Calu3 (cell line): ENCODE measurements at regions not wholly inside any gene's neighbourhood (a gene's known extent, or its start where the extent isn't known, plus 50 kb on each side); places are given as distances from the start of the nearest gene placed in this dataset.
A peak's percentile ranks its signal among the peaks of the same experiment; 100 is the strongest.

Source experiments
- BruUV-seq: library from RNA; stranded (reverse); fragments of 400-500 nt; replicated peaks from 2 replicates; lab custom pipeline; 2021; lab: Mats Ljungman, UMichigan
- CTCF ChIA-PET: fragments of 300-600 bp; sonication (Branson Sonifier 250); formaldehyde crosslinking; loops from one replicate; lab custom pipeline; 2022; ENCODE audit warnings: antibody characterized with exemption; lab: Charles Lee
- DNase-seq: peaks from one replicate; pipeline ENCODE4 v3.0.0; 2022
- H3K27ac Mint-ChIP-seq: one replicate; pipeline ENCODE4 v1.8.0; 2022; ENCODE audit warnings: mixed read lengths; ENCODE audit not compliant: unreplicated experiment
- H3K27me3 Mint-ChIP-seq: one replicate; pipeline ENCODE4 v1.8.0; 2022; ENCODE audit warnings: mixed read lengths; ENCODE audit not compliant: unreplicated experiment
- H3K36me3 Mint-ChIP-seq: one replicate; pipeline ENCODE4 v1.8.0; 2022; ENCODE audit warnings: mild to moderate bottlenecking, moderate library complexity, mixed read lengths; ENCODE audit not compliant: insufficient read depth, unreplicated experiment
- H3K4me1 Mint-ChIP-seq: one replicate; pipeline ENCODE4 v1.8.0; 2022; ENCODE audit warnings: mild to moderate bottlenecking, low read depth, mixed read lengths; ENCODE audit not compliant: unreplicated experiment
- H3K4me3 Mint-ChIP-seq: one replicate; pipeline ENCODE4 v1.8.0; 2022; ENCODE audit warnings: mild to moderate bottlenecking, low read depth, moderate library complexity, mixed read lengths; ENCODE audit not compliant: unreplicated experiment
- H3K9me3 Mint-ChIP-seq: one replicate; pipeline ENCODE4 v1.8.0; 2022; ENCODE audit warnings: low read depth, mixed read lengths; ENCODE audit not compliant: unreplicated experiment
- CTCF ChIP-seq: fragments of 200-600 bp; IDR thresholded peaks from one replicate; pipeline ENCODE4 v1.8.0; 2022; ENCODE audit warnings: antibody characterized with exemption; ENCODE audit not compliant: unreplicated experiment
- intact Hi-C: fragments of 100-400 bp; cut with micrococcal nuclease; formaldehyde crosslinking; loops from one replicate; pipeline ENCODE4 v1.10.0; 2022; ENCODE audit not compliant: unreplicated experiment

GRCh38 chr2:172229125-172229524 is 126.4 kb upstream of the DLX2 start:
- Mint-ChIP-seq H3K27ac (peak overlapping the region; percentile 19), H3K36me3 (peaks cover 6% of the 10 kb centered on the region), H3K4me3 (no peak overlapping the region), H3K27me3 (peaks cover 5% of the 10 kb centered on the region), H3K4me1 (peaks cover 45% of the 10 kb centered on the region), H3K9me3 (no peaks in the 10 kb centered on the region)
- intact Hi-C loops, result no loop called here
- BruUV-seq, result no TSS peak
- TF ChIP-seq CTCF, result no peak
- CTCF ChIA-PET, result interaction anchor here (0.7 kb wide), 1 partner anchor 217 kb away, joined by 4 read pairs; no protein-coding TSS in a partner anchor
- no peak for DNase-seq

- Mint-ChIP-seq H3K9me3 (no peaks in the 10 kb centered on the region), H3K4me1 (peaks cover 58% of the 10 kb centered on the region), H3K27me3 (peaks cover 18% of the 10 kb centered on the region), H3K27ac (no peak overlapping the region), H3K4me3 (no peak overlapping the region), H3K36me3 (peaks cover 6% of the 10 kb centered on the region)
- no peak for DNase-seq
- CTCF ChIA-PET, result no interaction called here
- intact Hi-C loops, result no loop called here
- no TSS peak for BruUV-seq
- no peak for TF ChIP-seq CTCF
Measured at GRCh38 chr2:172230332-172230888, 127.7 kb upstream of the DLX2 start.

- no peak for TF ChIP-seq CTCF
Measured at GRCh38 chr2:172230889-172231401, 128.2 kb upstream of the DLX2 start.

GRCh38 chr2:172231508-172231907 is 128.8 kb upstream of the DLX2 start:
- TF ChIP-seq CTCF, result no peak
- CTCF ChIA-PET, result interaction anchor here (0.6 to 4.0 kb wide), 11 partner anchors 16 to 1173 kb away, joined by 3 to 23 read pairs (median 4); no protein-coding TSS in a partner anchor
- BruUV-seq, result no TSS peak
- H3K27ac Mint-ChIP-seq, result peak overlapping the region; percentile 85
- peaks cover 6% of the 10 kb centered on the region for H3K36me3 Mint-ChIP-seq
- H3K4me3 Mint-ChIP-seq, result peak overlapping the region; percentile 14
- no peaks in the 10 kb centered on the region for H3K9me3 Mint-ChIP-seq
- peaks cover 58% of the 10 kb centered on the region for H3K4me1 Mint-ChIP-seq
- peaks cover 23% of the 10 kb centered on the region for H3K27me3 Mint-ChIP-seq
- intact Hi-C loops, result no loop called here
- DNase-seq, result no peak

More at GRCh38 chr2:172230889-172231401, 128.2 kb upstream of the DLX2 start:
- Mint-ChIP-seq H3K27ac (no peak overlapping the region), H3K9me3 (no peaks in the 10 kb centered on the region), H3K27me3 (peaks cover 23% of the 10 kb centered on the region), H3K4me1 (peaks cover 58% of the 10 kb centered on the region), H3K4me3 (no peak overlapping the region), H3K36me3 (peaks cover 6% of the 10 kb centered on the region)
- no peak for DNase-seq
- no TSS peak for BruUV-seq
- intact Hi-C loops, result no loop called here
- CTCF ChIA-PET, result interaction anchor here (4.0 kb wide), 1 partner anchor 231 kb away, joined by 23 read pairs; no protein-coding TSS in a partner anchor
